ENCODE measurements at regions not wholly inside any gene's neighbourhood (a gene's known extent, or its start where the extent isn't known, plus 50 kb on each side); places are given as distances from the start of the nearest gene placed in this dataset.

GRCh38 chr21:28590026-28590425, 402.7 kb downstream of the LTN1 start:
- Mint-ChIP-seq H3K36me3 (peaks cover 6% of the 10 kb centered on the region; the same call in 1 of the 2 replicates), H3K9me3 (peaks cover 4% of the 10 kb centered on the region; the same call in 1 of the 2 replicates), H3K27me3 (ENCODE audit: low read depth) (no peaks in the 10 kb centered on the region), H3K27ac (no peak overlapping the region), H3K4me1 (peaks cover 54% of the 10 kb centered on the region), H3K4me3 (no peak overlapping the region)
- DNase-seq (ENCODE audit: low spot score) (no peak), ATAC-seq (no peak)
- ChIA-PET CTCF (interaction anchor here (1.3 to 1.6 kb wide), 2 partner anchors 9 to 73 kb away, joined by 11 to 14 read pairs; no protein-coding TSS in a partner anchor), POLR2A (no interaction called here)
- TF ChIP-seq TEAD4 (CRISPR knock-in tag; IDR thresholded peaks at IDR 0.05) (no peak), FOXP1 (CRISPR knock-in tag; IDR thresholded peaks at IDR 0.05; ENCODE audit: borderline replicate concordance) (no peak), SOX15 (CRISPR knock-in tag; IDR thresholded peaks at IDR 0.05) (no peak), NFATC4 (CRISPR knock-in tag; IDR thresholded peaks at IDR 0.05) (no peak), IRF1 (CRISPR knock-in tag; IDR thresholded peaks at IDR 0.05) (no peak)

DNA sequence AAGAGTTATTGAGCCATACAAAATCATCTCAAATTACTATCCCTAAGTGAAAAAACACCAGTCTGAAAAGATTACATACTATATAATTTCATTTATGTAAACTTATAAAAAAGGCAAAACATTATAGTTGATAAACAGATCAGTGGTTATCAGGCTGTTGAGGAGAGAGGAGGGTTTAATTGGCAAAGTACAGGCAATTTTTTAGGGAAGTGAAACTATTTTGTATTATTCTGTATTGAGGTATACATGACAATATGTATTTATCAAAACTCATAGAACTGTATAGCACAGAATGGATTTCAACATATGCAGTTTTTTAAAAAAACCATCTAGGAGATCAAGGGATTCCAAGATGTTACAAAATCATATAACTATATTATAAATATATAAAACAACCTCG, 403.7 kb downstream of the LTN1 start:
- H3K4me3 Mint-ChIP-seq, result no peak overlapping the region
- ATAC-seq (no peak), DNase-seq (ENCODE audit: low spot score) (no peak)
- no peaks in the 10 kb centered on the region for H3K27me3 Mint-ChIP-seq (ENCODE audit: low read depth)
- H3K4me1 Mint-ChIP-seq, result peaks cover 53% of the 10 kb centered on the region
- TF ChIP-seq ZNF396 (CRISPR knock-in tag; IDR thresholded peaks at IDR 0.05; ENCODE audit: borderline replicate concordance) (no peak), FOXK1 (CRISPR knock-in tag; IDR thresholded peaks at IDR 0.05) (no peak), RORB (CRISPR knock-in tag; IDR thresholded peaks at IDR 0.05) (no peak), EMX1 (CRISPR knock-in tag; IDR thresholded peaks at IDR 0.05) (no peak), CTCF (IDR thresholded peaks at IDR 0.05) (no peak), SP1 (CRISPR knock-in tag; conservative IDR thresholded peaks at IDR 0.05) (no peak)
- TF ChIP-seq, protein P1, sequence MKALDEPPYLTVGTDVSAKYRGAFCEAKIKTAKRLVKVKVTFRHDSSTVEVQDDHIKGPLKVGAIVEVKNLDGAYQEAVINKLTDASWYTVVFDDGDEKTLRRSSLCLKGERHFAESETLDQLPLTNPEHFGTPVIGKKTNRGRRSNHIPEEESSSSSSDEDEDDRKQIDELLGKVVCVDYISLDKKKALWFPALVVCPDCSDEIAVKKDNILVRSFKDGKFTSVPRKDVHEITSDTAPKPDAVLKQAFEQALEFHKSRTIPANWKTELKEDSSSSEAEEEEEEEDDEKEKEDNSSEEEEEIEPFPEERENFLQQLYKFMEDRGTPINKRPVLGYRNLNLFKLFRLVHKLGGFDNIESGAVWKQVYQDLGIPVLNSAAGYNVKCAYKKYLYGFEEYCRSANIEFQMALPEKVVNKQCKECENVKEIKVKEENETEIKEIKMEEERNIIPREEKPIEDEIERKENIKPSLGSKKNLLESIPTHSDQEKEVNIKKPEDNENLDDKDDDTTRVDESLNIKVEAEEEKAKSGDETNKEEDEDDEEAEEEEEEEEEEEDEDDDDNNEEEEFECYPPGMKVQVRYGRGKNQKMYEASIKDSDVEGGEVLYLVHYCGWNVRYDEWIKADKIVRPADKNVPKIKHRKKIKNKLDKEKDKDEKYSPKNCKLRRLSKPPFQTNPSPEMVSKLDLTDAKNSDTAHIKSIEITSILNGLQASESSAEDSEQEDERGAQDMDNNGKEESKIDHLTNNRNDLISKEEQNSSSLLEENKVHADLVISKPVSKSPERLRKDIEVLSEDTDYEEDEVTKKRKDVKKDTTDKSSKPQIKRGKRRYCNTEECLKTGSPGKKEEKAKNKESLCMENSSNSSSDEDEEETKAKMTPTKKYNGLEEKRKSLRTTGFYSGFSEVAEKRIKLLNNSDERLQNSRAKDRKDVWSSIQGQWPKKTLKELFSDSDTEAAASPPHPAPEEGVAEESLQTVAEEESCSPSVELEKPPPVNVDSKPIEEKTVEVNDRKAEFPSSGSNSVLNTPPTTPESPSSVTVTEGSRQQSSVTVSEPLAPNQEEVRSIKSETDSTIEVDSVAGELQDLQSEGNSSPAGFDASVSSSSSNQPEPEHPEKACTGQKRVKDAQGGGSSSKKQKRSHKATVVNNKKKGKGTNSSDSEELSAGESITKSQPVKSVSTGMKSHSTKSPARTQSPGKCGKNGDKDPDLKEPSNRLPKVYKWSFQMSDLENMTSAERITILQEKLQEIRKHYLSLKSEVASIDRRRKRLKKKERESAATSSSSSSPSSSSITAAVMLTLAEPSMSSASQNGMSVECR (CRISPR knock-in tag; IDR thresholded peaks at IDR 0.05; ENCODE audit: borderline replicate concordance), result no peak
- TF ChIP-seq, protein P2, sequence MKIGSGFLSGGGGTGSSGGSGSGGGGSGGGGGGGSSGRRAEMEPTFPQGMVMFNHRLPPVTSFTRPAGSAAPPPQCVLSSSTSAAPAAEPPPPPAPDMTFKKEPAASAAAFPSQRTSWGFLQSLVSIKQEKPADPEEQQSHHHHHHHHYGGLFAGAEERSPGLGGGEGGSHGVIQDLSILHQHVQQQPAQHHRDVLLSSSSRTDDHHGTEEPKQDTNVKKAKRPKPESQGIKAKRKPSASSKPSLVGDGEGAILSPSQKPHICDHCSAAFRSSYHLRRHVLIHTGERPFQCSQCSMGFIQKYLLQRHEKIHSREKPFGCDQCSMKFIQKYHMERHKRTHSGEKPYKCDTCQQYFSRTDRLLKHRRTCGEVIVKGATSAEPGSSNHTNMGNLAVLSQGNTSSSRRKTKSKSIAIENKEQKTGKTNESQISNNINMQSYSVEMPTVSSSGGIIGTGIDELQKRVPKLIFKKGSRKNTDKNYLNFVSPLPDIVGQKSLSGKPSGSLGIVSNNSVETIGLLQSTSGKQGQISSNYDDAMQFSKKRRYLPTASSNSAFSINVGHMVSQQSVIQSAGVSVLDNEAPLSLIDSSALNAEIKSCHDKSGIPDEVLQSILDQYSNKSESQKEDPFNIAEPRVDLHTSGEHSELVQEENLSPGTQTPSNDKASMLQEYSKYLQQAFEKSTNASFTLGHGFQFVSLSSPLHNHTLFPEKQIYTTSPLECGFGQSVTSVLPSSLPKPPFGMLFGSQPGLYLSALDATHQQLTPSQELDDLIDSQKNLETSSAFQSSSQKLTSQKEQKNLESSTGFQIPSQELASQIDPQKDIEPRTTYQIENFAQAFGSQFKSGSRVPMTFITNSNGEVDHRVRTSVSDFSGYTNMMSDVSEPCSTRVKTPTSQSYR (CRISPR knock-in tag; IDR thresholded peaks at IDR 0.05), result no peak
- H3K36me3 Mint-ChIP-seq, result peaks cover 6% of the 10 kb centered on the region; the same call in 1 of the 2 replicates
- POLR2A ChIA-PET, result no interaction called here
- no peak overlapping the region for H3K27ac Mint-ChIP-seq
- peaks cover 4% of the 10 kb centered on the region; the same call in 1 of the 2 replicates for H3K9me3 Mint-ChIP-seq
- CTCF ChIA-PET, result interaction anchor here (1.6 kb wide), 1 partner anchor 156 kb away, joined by 4 read pairs; no protein-coding TSS in a partner anchor

DNA sequence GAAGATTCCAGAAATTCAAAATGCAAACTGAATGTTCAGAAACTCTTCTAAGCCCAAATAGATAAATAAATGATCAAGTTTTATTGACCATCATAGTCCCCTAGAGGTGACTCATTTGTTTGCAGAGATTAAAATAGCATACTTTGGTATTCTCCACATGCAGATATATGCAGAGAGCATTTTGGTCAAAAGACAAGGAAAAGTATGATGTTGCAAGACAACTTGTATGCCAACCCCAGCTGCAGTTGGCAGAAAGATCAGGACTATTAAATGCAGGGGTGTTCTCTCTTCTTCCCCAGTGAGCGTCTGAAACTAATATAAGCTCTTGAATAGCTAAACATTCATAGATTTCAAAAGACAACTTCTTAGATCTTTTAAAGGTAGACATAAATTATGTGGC, 404.9 kb downstream of the LTN1 start:
- DNase-seq (ENCODE audit: low spot score), result no peak
- Mint-ChIP-seq H3K27ac (no peak overlapping the region; the same call in 1 of the 2 replicates), H3K27me3 (ENCODE audit: low read depth) (no peaks in the 10 kb centered on the region), H3K4me3 (no peak overlapping the region), H3K9me3 (peaks cover 4% of the 10 kb centered on the region; the same call in 1 of the 2 replicates), H3K36me3 (peaks cover 6% of the 10 kb centered on the region; the same call in 1 of the 2 replicates), H3K4me1 (peaks cover 46% of the 10 kb centered on the region)
- no peak for ATAC-seq
- ChIA-PET CTCF (interaction anchor here (1.6 kb wide), 1 partner anchor 158 kb away, joined by 4 read pairs; no protein-coding TSS in a partner anchor), POLR2A (no interaction called here)
- TF ChIP-seq RORB (CRISPR knock-in tag; IDR thresholded peaks at IDR 0.05) (no peak), ZNF263 (CRISPR knock-in tag; IDR thresholded peaks at IDR 0.05; ENCODE audit: low read depth) (no peak), TEAD1 (CRISPR knock-in tag; IDR thresholded peaks at IDR 0.05) (no peak), CREM (CRISPR knock-in tag; IDR thresholded peaks at IDR 0.05) (no peak), PRRX2 (CRISPR knock-in tag; IDR thresholded peaks at IDR 0.05) (no peak)
- TF ChIP-seq, protein P3, sequence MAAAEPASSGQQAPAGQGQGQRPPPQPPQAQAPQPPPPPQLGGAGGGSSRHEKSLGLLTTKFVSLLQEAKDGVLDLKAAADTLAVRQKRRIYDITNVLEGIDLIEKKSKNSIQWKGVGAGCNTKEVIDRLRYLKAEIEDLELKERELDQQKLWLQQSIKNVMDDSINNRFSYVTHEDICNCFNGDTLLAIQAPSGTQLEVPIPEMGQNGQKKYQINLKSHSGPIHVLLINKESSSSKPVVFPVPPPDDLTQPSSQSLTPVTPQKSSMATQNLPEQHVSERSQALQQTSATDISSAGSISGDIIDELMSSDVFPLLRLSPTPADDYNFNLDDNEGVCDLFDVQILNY (CRISPR knock-in tag; IDR thresholded peaks at IDR 0.05), result no peak
- TF ChIP-seq, protein P4, sequence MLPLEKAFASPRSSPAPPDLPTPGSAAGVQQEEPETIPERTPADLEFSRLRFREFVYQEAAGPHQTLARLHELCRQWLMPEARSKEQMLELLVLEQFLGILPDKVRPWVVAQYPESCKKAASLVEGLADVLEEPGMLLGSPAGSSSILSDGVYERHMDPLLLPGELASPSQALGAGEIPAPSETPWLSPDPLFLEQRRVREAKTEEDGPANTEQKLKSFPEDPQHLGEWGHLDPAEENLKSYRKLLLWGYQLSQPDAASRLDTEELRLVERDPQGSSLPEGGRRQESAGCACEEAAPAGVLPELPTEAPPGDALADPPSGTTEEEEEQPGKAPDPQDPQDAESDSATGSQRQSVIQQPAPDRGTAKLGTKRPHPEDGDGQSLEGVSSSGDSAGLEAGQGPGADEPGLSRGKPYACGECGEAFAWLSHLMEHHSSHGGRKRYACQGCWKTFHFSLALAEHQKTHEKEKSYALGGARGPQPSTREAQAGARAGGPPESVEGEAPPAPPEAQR (CRISPR knock-in tag; IDR thresholded peaks at IDR 0.05), result no peak
- TF ChIP-seq, protein P5, sequence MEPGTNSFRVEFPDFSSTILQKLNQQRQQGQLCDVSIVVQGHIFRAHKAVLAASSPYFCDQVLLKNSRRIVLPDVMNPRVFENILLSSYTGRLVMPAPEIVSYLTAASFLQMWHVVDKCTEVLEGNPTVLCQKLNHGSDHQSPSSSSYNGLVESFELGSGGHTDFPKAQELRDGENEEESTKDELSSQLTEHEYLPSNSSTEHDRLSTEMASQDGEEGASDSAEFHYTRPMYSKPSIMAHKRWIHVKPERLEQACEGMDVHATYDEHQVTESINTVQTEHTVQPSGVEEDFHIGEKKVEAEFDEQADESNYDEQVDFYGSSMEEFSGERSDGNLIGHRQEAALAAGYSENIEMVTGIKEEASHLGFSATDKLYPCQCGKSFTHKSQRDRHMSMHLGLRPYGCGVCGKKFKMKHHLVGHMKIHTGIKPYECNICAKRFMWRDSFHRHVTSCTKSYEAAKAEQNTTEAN (CRISPR knock-in tag; IDR thresholded peaks at IDR 0.05), result no peak
